Activated CD4-positive, alpha-beta T cell treated with anti-CD3 and anti-CD28 coated beads, Interleukin-2, Interleukin-4, amounts not matched to agents 100 ng/mL and 50 ng/mL, durations not matched to agents 16 hours and 8 hours (primary cell): ENCODE measurements at regions not wholly inside any gene's neighbourhood (a gene's known extent, or its start where the extent isn't known, plus 50 kb on each side); places are given as distances from the start of the nearest gene placed in this dataset.
"Not testable (repeated sequence)": the region's sequence is repeated elsewhere in the genome, so short reads cannot be mapped to it uniquely, and the experiment has no call there.

Experiments
- DNase-seq: peaks from one replicate; pipeline ENCODE4 v3.0.0-alpha.2; 2020; ENCODE audit warnings: low spot score

DNA sequence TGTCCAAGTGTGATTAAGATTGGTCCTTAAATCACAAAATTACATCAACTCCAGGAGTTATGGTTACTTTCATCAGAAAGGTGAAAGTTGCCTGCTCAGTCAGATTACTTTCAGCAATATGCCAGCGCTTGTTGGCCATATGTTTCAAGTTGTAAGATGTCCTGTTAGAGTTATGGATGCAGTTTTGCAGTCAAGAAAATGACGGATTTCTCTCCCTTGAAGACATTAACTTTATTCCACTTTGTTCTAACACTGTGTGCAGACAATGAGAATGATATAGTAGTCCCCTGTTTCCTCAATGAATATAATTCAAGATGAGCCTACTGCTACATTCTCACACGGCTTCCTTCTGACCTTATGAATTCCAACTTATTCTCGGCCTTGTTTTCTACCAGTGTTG lies 295.0 kb upstream of the ADGRL3 start:
- no peak for DNase-seq

DNA sequence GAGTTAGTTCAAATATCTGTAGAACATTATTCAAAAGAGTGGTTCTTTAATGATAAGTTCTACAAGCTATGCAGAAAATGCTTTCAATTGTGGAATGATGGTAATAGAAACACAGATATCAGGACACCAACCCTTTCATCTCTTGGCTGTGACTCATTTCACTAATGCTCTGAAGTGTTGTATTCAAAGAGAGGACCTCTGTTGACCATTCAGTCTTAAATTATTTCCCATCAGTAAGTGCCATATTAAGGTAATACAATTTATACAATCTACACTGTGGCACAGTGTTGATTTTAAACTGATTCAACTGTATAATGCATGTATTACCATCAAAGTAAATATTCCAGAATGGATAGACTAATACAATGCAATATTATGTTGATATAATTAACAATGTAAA lies 289.0 kb upstream of the ADGRL3 start:
- no peak for DNase-seq

DNA sequence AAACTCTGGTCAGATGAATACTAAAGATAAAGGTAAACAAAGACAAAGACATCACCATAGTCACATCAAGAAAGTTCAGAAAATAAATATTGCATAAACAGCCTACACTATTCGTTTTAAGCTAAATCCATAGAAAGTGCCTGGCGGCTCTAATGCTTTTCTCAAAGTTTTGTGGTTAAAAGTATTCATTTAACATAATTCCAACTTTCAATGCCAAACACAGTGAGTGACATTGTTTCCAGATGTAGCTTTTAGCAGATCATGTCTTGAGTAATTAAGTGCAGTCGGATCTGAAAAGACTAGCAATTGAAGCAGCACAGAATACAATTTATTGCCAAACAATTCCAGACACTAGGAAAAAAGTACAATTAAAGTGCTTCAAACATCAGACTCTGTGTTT lies 287.1 kb upstream of the ADGRL3 start:
- no peak for DNase-seq

DNA sequence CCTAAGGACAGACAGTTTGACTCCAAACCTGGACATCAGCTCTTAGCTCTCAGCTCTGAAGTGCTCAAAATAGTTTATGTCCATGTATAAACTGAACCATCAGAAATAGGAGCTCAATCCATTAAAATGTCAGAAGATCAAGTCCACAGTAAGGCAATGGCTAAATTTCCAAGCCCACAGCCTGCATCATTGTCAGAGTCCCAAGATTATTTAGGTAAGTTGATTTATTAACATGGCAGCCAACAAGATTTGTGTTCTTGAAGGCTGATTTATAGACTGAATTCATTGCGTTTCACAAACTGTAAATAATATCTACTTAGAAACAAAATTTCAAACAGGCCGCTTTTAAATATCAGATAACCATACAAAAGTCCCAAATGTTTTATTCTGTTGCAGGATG lies 286.5 kb upstream of the ADGRL3 start:
- DNase-seq: no peak

DNA sequence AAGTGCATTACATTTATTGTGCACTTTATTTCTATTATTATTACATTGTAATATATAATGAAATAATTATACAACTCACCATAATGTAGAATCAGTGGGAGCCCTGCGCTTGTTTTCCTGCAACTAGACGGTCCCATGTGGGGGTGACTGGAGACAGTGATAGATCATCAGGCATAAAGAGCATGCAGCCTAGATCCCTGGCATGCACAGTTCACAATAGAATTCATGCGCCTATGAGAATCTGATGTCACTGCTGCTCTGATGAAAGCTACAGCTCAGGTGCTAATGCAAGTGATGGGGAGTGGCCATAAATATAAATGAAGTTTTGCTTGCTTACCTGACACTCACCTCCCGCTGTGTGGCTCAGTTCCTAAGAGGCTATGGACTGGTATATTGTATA lies 278.4 kb upstream of the ADGRL3 start:
- DNase-seq: not testable (repeated sequence)

DNA sequence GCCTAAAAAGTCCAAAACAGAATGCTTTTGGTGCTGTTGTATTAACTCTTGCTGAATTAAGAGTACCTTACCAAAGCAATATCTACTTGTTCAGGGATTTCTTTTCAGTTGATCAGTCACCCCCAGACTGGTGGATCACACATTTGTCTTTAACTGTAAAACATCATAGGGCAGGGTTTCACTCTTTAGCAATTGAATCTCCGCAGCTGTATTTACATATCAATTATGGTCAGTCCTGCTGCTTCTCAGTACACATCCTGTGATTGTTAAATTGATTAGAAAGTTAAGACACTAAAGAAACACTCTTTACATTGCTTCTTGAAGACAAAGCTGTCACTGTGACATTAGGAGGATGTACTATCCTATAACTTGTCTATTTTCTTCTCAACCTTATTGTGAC lies 277.1 kb upstream of the ADGRL3 start:
- DNase-seq: no peak

DNA sequence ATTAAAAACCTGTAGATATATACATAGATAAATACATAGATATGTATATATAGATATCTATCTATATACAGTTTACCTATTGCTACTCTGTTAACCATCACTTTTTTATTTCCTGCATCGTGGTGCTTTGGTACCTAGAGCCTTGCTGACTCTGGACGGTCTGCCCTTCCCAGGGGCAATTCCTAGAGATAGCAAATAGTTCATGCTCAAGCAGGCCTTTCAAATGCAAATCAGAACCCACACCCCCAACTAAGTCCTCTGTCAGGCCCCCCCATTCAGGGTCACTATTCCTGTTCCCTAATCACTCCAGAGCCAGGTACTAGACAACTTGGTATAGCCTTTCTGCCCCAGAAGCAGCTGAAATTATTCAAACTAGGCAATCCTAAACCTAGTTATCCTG lies 273.5 kb upstream of the ADGRL3 start:
- no peak for DNase-seq

DNA sequence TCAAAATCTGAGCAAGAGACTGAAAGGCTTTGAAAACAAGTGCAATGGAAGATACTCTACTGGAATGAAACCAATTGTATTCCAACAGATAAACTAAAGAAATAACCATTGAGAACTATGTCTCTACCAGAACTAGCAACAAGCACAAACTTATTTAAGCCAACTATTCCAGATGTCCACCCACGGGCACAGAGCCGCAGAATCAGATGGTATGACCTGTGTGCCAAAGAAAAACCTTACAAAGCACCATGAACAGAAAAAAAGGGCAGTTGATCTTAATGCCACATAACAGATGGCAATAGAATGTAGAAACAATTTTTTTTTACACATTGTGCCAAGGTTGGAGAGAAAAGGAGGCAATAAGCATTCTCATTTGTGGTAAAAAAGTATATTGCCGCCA lies 269.3 kb upstream of the ADGRL3 start:
- DNase-seq: no peak

DNA sequence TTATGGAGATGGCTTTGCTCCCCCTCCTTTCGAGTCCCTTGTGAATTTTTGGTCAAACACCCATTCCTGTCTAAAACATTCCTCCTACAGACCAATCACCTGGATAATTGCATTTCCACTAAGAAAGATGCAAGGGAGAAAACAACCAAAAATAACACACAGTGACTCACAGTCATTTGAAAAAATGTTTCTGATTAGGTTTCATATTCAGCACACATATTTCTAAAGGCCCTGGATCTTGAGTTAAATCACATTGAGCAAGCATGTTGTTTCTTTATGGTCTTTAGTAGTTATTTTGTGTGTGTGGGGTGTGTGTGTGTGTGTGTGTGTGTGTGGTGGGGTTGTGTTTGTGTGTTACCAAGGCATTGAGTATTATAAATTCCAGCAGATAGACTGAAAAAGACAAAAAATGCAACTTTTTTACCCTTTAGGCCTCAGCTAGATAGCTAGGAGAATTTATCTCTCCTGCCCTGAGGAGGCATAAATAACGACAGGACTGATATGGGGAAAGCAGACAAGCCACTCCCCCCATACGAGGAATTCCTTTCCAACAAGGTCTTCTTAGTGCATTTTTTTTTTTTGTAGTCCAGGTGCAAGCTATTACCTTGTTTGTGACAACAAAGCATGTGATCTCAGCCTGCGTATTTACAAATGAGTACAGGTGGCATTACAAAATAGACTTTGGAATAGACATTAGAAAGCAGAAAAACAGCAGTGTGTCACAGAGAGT lies 265.4 kb upstream of the ADGRL3 start:
- no peak for DNase-seq

DNA sequence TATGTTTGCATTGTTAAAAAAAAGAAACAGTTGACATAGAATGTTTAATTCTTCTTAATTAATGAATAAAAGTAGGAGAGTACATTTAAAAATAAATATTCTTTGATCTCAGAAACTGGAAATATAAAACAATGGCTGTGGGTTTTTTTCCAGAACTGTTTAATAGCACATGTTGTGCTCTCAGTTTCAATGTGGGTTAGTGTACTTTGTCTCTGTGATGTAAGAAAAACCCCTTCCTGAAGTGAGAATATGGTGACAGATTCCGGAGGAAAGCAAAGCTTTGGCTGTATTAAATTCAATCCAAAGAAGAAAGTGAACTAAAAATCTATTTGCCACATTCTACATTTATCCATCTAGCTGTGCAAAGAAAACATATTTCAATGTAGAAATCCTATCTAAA lies 261.9 kb upstream of the ADGRL3 start:
- no peak for DNase-seq

DNA sequence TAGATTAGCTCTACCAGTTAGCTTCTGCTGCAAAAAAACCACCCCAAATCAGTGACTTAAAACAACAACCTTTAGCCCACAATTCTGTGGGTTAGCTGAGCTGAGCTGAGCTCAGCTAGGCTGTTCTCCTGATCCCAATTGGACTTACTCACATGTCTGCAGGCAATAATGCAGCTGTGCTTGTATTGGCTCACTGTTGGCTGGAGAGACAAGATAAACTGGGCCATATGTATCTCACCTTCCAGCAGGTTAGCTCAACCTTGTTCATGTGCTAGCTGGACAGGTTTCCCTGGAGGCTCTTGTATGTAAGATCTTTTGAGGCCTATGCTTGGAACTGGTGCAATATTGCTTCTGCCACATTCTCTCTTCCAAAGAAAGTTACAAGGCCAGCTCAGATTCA lies 261.5 kb upstream of the ADGRL3 start:
- no peak for DNase-seq

DNA sequence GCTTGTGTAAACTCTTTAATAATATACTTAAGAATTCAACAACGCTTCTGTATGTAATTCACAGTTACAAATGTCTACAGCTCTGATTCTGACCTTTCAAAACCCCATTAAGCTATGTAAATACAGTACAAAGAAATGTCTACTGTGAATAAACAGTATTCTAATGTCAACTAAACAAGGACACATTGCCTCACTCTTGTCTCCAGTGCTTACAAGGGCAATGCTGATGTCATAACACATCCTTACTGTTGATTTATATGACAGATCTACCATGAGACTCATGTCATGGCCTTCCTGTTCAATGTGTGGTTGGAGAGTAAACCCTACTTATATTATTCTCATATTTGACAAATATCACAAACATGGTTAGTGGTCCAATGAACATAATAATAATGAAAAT lies 256.1 kb upstream of the ADGRL3 start:
- DNase-seq: no peak

DNA sequence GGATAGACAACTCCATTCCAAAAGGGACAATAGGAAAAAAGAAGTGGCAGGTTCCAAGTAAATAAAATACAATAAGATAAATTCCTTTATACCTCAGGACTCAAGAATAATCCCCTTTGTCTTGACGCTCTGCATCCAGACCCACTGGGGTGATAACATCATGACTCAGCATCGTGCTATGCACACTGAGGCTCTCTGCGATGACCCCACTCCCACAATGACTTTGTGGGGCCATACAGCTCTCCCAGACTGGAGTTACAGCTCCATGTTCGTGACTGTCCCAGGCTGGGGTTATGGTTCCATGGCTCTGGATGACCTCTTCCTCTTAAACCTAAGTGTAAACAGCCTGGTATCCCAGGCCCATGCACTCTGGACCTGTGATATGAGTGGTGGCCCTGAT lies 254.5 kb upstream of the ADGRL3 start:
- no peak for DNase-seq

DNA sequence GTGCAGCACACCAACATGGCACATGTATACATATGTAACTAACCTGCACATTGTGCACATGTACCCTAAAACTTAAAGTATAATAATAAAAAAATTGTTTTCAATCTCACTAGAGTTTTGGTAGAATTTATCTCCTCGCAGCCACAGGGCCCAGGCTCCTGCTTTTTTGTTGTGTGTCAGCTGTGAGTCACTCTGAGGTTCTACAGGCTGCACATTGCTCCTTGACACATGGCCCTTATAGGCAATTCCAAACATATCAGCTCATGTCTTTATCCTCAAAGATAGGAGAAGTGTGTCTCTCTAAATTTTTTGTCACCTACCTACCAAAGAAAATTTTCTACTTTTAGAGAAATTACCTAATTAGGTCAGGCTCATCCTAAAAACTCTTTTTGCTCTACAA lies 252.1 kb upstream of the ADGRL3 start:
- DNase-seq: no peak

DNA sequence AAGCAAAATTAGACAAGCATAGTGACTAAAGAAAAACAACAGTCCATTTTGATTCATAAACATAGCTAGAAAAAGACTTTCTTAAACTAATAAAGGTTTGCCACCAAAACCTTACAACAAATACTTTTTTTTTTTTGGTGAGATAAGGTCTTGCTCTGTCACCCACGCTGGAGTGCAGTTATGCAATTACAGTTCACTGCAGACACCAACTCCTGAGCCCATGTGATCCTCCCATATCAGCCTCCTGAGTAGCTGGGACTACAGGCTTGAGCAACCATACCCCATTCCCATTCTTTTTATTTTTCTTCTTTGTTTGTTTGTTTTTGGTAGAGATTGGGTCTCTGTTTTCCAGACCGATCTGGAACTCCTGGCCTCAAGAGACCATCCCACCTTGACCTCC lies 247.2 kb upstream of the ADGRL3 start:
- no peak for DNase-seq

DNA sequence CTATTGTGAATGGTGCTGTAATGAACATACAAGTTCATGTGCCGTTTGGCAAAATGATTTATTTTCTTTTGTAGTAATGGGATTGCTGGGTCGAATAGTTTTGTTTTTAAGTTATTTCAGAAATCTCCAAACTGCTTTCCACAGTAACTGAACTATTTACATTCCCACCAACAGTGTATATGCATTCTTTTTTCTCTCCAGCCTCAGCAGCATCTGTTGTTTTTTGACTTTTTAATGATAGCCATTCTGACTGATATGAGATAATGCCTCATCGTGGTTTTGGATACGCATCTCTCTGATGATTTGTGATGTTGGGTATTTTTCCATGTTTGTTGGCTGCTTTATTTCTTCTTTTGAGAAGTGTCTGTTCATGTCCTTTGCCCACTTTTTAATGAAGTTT lies 246.3 kb upstream of the ADGRL3 start:
- DNase-seq: no peak

DNA sequence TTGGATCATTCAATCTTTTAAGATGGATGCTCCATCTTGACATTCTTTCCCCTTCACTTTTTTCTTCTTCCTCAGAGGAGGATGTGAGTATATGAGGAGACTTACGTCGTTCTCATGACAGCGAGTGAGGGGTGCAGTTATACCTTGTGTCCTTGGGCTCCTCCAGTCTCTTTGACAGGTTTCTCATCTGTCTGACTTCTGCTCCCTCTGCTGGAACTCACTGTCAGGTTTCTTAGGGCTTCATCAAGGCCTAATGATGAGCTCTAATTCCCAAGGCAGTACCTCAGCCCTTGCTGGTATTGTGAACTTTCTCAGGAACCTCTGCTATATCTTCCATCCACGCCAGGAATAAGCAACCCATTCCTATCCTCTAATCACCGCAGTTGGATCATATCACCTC lies 237.8 kb upstream of the ADGRL3 start:
- DNase-seq: no peak

DNA sequence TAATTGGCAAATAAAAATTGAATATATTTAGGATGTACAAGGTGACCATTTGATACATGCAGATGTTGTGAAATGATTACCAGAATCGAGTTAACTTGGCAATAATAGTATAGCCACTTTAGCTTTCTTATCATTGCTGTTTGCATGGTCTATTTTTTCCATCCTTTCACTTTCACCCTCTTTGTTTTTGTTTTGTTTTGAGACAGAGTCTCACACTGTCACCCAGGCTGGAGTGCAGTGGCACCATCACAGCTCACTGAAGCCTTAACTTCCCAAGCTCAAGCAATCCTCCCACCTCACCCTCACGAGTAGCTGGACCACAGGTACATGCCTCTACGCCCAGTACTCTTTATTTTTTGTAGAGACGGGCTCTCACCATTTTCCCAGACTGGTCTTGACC lies 218.6 kb upstream of the ADGRL3 start:
- no peak for DNase-seq

DNA sequence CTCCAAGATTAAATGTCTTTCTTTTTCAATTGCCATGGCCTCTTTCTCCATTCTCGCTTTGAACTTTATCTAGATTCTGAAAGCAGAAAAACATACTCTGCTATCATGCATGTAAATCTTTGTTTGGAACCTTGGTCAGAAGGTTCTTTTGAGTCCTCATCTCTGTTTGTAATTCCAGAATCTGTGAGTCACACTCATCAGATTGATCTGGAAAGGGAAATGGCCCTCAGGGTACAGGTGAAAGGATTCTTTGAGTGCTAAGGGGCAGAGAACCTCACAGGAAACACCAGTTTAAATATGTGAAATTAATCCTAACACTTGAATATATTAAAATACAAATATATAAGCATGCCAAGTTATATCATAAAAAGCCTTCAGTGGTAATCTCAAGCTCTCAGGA lies 211.0 kb upstream of the ADGRL3 start:
- DNase-seq: no peak

DNA sequence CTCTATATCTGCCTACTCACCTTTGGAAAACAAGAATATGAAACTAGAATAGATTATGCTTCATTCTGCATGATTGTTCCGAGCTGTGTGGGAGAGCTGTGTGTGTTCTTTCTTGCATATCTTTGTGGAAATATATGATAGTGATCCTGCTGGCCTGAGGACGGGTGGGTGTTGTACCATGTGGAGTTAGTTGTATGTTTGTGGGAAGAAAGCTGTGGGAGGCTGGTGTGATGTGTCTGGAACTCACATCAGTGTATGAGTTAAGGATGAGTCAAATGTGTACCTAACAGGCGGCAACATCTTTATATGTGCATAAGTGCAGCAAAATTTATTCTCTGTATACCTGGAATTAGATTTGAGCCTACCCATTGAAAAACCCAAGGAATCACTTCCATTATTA lies 208.1 kb upstream of the ADGRL3 start:
- DNase-seq: no peak

DNA sequence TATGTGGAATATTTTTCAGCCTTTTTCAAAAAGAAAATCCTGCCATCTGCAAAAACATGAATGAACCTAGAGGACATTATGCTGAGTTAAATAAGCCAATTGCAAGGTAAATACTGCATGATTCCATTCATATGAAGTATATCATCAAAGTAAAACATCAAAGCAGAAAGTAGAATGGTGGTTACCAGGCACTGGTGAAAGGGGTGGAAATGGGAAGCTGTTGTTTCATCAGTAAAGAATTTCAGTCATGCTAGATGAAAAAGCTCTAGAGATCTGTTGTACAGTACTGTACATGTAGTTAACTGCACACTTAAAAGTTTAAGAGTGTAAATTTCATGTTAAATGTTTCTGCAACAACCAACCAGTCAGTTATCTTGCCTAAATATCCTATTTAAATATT lies 196.8 kb upstream of the ADGRL3 start:
- DNase-seq: no peak

DNA sequence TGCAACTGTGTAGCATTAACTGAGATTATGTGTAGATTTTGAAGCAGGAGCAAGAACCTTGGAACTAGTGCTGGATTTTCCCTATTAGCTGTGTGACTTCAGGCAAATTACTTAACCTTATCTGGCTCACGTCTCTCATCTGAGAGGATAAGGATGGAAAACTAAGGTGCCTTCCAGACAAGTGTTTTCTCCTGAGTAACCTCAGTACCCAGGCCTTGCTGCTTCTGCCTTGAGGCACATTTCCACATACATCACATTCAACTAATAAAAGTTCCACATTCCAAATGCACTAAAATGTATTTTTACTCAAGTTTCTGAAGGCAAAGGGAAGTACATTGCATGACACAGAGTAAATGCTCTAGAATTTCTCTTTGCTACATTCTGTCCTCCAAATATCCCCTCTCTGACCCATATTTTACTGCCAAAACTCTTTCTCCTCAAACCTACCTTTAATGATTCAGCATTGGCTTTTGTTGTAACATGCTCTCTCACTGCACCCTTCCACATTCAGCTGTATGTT lies 195.4 kb upstream of the ADGRL3 start:
- DNase-seq: no peak

DNA sequence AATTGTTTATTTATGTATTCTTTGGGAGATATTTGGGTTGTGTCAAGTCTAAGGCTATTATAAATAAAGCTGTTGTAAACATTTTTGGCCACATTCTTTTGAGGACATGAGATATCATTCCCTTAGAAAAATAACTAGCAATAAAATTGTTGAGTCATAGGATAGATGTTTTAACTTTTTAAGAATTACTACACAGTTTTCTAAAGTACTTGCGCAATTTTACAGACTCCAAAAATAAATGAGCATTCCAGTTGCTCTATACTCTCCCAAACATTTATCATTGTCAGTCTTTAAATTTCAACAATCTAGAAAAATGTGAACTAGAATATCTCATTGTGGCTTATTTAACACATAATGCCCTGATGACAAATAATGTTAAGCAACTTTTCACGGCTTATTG lies 189.1 kb upstream of the ADGRL3 start:
- DNase-seq: no peak

DNA sequence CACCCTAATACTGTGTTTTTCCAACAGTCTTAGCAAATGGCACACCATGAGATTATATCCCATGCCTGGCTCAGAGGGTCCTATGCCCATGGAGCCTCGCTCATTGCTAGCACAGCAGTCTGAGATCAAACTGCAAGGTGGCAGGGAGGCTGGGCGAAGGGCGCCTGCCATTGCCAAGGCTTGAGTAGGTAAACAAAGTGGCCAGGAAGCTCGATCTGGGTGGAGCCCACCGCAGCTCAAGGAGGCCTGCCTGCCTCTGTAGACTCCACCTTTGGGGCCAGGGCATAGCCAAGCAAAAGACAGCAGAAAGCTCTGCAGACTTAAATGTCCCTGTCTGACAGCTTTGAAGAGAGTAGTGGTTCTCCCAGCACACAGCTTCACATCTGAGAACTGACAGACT lies 188.2 kb upstream of the ADGRL3 start:
- not testable (repeated sequence) for DNase-seq

DNA sequence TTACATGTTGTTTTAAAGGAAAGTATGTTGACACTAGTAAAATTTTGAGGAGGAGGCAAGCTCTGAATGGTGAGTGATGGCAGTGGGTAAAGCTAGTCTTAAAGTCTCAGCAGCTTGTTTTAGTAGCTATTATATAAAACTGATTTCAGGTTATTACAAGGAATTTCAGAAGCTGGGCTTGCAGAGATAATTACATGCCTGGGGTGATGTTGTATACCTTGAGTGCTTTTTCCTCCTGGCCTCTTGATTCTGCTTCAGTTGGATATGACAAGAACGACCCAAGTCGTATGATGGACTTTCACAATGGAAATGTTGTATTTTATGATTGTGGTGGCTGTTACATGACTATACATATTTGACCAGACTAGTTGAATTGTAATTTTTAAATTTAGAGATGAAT lies 175.5 kb upstream of the ADGRL3 start:
- DNase-seq: no peak
